Central memory CD4-positive, alpha-beta T cell (primary cell): ENCODE measurements at regions not wholly inside any gene's neighbourhood (a gene's known extent, or its start where the extent isn't known, plus 50 kb on each side); places are given as distances from the start of the nearest gene placed in this dataset.
"Not testable (repeated sequence)": the region's sequence is repeated elsewhere in the genome, so short reads cannot be mapped to it uniquely, and the experiment has no call there.

Experiments used
- DNase-seq: peaks from one replicate; pipeline ENCODE4 v3.0.0; 2022

DNA sequence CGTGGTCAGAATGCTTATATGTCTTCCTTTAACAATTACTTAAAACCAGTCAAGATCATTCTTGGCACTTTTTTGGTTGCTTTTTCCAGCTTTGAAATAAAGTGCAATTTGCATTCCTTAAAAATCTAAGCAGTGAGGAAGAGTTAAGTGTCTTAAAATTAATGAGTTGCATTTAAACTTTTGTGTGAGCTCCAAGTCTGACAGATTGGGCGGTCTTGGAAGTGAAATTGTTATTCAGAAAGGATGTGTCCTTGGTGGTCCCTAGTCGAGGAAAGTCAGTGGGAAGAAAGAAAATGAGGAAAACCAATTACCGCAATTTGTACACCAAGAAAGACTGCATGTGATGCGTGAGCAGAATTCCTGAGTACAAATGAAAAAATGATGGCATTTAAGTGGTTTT is 132.5 kb downstream of the HHIPL2 start:
- DNase-seq, result no peak

DNA sequence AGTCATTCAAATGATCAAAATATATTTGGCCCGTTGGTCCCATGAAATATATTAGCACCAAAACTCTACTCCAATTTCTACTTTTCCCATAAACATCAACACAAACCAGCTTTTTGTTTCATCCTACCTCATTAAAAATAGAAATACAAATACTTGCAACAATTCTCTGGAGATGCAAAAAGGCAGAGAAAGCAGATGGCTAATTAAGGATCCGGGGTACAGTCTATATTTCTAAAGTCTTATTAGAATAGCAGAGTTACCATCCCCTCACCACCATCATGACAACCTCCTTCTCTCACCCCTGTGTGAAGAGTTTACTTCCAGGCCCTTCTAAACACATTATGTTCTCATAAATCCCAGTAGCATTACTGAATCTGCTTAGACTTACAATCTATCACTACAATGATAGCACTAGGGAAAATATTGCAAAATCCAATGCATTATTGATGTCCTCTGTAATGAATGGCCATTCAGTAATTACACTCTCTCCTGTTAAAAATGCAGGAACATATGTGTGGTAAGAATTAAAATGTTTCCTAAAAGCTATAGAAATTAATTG is 133.8 kb downstream of the HHIPL2 start:
- no peak for DNase-seq

DNA sequence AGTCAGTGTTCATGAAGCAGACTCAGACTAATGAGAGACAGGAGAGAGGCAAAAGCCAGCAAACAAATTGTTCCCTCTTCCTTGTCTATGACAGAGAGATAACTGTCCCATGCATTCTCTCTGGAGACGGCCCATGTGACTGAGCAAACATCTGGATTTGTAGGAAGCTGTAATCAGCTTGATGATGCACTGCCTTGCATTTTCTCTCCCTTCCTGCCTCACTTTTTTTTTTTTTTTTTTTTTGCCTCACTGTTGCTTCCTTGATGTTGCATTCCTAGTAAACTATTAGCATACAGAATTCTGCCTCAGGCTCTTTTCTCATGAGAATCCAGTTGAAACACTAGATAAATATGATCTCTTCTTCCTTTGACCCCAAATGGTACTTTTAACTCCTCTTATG is 134.5 kb downstream of the HHIPL2 start:
- no peak for DNase-seq

DNA sequence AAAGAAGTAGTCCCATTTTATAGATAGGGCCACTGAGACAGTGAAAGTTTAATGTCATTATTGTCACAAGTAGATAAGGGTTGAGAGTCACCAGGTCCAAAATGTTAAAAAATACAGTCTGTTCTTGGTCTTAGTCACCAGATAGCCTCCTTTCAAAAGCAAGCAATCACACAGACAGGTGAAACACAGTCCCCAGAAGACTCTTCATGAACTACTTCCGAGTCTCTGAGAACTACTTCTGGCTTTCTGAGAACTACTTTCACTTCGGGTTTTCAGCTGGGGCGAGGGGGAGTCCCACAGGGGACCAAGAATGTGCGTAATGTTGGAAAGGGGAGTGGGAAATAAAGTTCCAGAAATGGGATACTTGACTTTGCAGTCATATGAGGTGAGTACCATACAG is 143.2 kb downstream of the HHIPL2 start:
- no peak for DNase-seq

DNA sequence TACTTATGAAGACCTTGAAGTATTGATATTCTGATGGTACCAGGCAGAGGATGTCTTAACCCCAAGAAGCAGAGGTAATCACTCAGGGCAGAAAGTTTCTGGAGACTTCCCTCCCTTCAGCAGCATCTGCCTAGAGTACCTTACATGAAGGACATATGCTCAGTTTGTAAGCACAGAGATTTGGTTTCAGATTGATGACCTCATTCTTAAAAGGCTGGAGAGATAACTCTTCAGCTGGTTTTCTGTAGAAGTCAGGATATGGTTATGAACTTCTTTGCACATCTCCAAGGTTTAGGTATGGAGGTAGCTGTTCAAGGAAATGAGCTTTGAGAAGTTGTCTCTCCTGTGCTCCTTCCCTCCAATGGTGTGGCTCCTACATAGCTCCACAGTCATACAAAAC is 148.7 kb downstream of the HHIPL2 start:
- DNase-seq, result no peak

DNA sequence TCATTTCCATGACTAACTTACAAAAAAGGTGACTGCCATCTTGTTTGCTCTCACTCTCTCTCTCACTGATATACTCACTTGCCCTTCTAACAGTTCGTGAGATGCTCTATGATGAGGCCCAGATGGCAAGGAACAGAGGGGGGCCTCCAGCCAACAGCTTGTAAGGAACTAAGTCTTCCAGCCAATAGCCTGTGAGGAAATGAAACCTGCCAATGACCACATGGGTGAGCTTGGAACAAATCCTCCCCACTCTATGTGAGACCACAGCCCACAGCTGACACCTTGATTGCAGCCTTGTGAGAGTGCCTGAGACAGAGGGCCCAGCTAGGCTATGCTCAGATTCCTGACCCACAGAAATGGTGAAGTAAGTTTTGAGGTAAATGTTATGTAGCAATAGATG is 153.7 kb downstream of the HHIPL2 start:
- DNase-seq, result no peak

DNA sequence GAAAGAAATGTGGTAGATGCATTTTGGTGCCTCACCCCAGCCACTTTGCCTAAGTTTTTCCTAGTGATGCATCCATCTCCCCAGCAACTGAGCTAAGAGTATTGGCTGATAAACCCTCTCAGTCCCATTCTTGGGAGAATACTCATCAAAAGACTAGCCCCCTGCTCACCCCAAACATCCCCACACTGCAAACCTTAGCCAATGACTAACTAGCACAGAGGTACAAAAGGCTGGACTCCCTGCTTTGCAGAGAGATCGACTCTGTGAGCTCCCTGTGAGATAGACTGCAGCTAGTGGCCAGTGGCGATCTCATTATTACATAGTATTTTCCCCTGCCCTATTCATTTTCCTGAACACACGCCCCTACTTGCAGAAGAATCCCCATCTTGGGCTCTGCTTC is 155.3 kb downstream of the HHIPL2 start:
- no peak for DNase-seq

DNA sequence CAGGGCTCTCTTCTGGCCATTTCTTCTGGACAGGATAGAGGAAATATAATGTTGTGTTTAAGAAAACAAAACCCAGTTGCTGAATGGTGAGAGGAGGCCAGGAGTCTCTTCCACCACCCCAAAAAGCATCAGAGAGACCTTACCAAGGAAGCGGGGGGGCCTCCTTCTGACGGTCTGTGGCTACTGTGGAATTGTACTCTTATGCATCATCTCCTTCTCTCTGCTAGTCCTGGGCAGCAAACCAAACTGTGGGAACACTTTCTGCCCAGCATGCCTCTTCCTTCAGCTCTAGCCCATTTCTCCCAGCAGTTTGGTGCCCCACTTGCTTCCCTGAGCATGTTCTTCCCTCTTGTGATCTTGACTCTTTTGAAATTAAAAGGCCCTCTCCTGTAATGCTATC is 157.7 kb downstream of the HHIPL2 start:
- no peak for DNase-seq

DNA sequence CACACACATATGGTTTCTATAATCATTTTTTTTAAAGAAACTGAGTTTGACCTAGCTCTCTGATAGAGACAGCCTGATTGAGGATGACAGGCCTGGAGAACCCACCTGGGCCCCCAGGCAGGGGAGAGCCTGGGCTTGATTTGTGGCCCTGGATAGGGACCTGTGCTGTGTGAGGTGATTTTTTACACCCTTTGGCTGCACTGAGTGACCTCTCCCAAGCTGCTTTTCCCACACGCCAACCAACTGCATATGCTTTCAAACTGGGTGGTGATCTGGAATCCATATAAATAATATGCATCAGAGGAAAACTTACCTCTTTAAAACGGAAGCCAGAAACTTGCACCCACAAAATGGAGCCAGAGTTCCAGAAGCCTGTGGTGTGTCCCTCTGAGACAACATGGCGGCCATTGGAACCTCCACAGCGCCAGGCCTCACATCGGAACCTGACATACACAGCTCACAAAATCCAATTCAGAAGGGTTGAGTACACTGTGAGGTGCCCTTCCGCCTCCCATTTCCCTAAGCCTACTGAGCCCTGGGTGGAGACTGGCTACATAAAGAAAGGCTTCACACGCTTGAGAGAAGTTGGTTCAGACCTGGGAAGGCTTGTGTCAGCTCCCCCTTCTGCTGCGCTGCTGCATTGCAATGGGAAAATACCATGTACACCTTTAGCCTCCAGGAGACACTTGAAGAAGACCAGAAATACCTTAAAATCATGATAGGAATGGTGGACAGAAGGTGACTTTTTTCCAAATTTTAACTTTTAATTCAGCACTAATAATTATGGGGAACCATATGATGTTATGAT is 160.7 kb downstream of the HHIPL2 start:
- DNase-seq, result no peak

DNA sequence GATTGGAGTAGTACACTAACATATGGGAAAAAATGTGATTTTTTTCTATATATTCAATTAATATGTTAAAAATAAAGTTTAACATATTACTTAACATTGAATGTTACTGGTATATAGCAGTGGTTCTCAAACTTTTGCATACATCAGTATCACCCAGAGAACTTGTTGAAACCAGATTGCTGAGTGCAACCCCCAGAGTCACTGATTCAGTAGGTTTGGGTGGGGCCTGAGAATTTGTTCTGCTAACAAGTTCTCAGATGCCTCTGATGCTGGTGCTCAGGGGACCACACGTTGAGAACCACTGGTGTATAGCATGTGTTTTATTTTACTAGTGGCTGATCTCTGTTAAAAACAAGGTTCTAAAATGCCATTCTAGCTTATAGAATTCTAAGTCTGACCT is 161.9 kb downstream of the HHIPL2 start:
- DNase-seq, result no peak

DNA sequence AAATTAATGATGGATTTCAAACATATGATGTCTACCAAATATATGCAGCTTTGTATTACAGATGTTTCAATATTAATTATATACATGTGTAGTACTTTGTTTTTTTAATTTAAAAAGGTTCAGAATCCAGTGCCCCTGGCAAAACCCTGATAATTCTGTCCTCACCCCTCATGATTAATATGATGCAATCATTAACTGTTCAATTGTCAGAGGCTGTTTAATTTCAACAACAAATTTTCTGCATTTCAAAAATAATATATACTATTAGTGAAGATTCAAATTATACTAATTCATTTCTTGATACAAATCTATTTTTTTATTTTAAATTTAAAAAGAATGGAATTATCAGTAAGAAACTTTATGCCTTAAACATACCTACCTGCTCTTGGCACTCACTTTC is 162.6 kb downstream of the HHIPL2 start:
- DNase-seq, result no peak

DNA sequence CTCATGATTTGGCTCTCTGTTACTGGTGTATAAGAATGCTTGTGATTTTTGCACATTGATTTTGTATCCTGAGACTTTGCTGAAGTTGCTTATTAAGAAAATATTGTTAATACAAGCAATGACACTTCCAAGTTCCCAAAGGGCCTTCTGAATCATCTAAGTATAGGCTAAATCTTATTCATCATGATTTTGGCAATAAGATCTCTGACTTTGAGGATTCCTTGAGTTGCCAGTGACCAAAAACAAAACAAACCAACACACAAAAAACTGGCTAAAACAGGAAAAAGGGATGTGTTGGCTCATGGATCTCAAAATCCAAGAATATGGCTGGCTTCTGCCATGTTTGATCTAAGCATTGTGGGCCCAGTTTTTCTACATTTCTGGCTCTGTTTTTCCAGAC is 163.4 kb downstream of the HHIPL2 start:
- DNase-seq, result no peak

DNA sequence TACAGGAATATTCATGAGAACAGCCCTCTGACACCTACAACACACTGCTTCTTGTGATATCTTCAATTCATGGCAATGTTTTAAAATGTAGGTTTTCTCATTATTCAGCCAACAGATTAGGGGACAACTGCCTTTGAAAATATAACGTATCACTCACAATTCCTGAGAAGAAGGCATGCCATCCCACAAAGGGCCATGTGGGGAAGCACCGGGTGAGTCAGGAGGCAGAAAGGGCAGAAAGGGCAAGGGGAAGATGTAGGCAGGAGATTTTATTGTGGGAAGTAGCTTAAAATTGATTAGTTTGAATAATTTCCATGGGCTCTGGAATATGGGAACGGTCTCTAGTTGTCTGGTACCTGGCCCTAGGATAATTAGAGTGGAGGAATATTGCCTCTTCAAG is 165.7 kb downstream of the HHIPL2 start:
- no peak for DNase-seq

DNA sequence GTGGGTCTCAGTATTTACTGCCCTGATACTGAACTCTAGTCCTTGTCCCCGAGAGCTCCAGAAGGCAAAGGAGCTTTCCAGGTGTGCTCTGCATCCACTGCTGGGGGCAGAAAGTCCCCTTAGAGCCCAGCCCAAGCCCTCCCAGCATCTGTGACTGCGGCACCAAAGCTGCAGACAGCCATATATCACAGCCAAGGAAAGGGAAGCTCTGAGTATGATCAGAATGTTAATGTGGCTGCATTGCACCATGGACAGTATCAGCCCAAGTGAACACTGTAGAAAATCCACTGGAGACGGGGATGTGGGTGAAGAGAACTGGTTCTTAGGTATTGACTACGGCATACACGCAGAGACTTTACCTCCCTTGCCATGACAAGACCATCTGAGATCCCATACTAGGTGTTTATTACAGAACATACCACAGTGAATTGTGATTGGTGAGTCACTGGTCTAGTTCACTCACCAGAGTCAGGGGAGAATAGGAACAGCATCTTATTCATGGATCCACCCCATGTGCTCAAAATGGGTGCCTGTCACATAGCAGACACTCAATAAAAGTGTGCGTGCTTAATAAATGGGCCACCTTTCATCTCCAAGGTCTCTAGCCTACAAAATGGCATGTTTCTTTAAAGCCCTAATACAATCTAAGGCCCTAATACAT is 170.3 kb downstream of the HHIPL2 start:
- DNase-seq, result no peak

DNA sequence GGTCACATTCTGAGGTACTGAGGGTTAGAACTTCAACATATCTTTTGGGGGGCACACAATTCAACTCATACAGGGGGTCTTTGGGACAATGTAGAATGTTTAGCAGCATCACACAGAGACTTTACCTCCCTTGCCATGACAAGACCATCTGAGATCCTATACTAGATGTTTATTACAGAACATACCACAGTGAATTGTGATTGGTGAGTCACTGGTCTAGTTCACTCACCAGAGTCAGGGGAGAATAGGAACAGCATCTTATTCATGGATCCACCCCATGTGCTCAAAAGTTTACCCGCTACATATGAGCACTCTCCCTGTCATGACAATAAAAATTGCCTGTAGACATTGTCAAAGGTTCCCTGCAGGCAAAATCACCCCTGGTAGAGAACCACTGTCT is 171.1 kb downstream of the HHIPL2 start:
- DNase-seq, result not testable (repeated sequence)

DNA sequence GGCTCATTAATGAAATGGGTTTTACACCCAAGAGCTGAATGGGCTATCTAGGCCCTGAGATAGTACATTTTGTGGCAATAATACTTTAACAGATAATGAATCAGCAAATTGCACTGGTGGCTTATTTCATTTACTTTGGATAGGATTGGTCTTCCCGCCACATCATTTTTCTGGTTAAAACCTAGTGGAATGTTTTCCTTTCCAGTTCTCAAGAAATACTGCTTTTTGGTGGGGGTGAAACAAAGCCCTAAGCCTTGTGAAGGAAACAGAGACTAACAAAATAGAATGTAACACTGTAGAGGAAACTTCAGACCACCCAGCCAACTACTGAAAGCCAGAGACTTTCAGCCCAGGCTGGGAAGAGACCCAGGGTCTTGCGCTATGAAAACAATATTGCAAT is 172.2 kb downstream of the HHIPL2 start:
- no peak for DNase-seq

DNA sequence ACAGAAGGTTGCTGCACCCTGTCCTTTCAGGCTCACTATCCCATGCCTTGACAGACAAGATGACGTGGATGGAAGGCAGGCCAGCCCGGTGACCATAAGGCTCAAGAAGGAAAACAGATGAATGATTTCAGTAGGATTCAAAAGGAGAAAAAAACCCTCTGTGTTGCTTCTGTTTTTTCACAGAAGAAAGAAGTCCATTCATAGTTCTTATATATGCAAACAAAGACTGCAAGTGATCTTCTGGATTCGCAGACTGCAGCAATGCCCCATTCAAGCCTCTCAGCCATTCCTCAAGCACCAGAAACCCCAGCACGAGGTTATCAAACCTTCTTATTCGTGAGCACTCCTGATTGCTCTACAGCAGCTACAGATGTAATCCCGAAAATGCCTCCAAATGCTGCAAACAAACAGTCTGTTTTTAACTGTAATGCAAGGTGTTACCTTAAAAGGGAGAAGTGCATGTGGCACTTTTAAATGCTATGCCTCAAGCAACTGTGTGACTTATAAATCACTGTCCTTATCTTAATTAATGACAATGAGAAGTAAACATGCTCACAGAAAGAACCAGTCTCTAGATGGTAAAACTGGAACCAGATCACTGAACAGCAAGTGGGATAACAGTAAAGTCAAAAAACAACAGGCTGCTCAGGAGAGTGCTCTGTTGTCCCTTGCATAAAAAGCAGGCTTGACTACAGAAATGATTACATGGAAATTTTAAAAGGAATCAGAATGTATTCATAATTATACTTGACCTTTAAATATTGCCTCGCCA is 173.9 kb downstream of the HHIPL2 start:
- DNase-seq, result no peak

DNA sequence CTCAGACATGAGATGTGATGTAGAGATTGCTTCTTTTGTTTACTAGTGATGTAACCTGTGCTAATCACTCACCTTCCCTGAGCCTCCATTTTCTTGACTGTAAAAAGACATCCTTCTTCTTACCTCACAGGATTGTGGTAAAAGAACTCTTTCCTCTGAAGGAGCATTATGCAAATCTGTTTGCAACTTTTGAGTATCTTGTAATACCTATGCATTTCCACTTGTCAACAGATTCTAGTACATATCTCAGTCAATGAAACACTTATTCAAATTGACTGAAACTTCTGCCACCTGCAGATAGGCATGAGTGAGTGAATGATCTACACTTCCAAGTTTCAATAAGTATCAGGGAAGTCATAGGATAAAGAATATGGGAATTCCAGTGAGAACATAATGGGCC is 174.7 kb downstream of the HHIPL2 start:
- no peak for DNase-seq

DNA sequence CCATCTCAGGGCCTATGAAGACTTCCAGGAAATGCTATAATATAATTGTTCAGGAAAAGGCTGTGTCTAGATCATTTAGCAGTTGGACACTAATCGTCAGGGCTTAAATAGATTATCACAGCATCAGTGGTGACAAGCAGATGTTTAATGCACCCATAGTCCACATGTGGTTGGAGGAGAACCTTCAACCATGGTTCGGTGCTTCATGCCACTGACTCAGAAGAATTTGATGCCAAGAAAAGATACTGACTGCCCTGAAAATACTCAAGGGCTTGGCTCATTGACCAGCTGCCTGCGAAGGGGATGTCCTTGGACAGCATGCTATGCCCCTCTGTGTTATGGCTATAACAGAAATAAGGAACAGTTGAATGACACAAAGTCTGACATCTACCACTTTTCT is 175.7 kb downstream of the HHIPL2 start:
- DNase-seq, result no peak

DNA sequence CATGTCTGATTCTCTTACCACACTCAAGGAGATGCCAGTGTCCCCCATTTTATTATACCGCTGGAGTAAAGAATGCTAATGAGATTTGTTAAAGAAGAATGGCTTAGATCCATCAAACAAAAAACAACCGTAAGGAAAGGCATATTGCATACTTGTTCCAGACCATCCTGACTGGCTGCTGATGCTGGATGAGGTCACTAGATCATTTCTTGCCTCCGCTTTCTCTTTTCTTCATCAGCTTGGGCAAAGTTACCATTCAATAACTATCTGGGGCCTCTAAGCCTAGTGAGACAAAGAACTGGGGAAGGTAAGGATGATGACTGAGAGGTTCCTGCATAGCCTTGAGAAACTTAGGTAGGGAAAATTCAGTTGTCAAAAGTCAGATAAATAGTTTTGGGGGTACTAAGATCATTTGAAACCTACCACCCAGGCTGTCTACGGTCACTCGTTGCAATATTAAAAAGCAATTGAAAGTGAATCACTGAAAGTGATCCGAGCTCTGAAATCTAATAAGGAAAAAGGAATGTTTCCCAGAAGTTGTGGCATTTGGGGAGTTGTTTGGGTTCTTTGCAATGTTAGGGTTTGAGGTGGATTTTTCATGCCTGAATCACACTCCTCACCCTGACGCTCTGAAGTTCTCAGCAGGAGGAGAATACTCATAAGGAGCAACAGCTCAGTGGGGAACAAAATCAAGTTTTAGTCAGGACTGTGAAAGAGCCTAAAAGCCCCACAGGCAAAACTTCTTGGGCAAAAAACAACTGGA is 176.8 kb downstream of the HHIPL2 start:
- no peak for DNase-seq

DNA sequence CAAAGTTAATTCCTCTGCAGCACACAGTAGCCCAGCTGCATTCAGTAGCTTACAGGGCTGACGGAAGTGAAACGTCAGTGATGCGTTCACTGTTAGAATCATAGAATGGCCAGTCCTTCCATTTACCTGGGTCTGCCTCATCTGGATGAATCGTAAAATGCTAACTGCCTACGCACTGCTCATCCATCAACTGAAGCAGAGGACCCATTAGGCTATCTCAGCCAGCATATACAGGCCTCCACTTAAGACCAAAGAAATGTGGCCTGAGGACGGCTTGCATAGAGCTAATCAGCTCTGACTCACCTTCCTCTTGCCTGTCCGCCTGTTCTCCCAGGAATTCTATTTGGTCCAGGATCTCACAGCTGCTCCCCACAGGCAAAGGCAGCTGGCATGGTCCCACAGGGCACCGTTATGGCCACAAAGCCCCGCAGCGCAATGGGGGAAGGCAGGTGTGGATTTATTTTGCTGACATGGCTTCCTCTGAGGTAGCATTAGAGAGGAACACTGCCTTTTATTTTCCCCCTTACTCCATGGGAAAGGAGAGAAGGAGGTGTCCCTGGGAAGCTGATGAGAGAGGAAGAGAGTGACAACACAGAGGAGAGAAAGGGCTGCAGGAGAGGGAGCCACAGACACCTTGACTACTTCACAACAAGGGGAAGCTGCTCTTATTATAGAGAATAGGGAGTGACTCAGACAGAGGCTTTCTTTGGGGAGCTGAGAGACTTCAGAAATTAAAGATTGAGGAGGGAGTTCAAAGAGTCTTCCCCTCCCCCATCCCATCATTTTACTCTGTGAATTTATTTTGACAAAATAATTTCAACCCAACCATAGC is 177.6 kb downstream of the HHIPL2 start:
- no peak for DNase-seq

DNA sequence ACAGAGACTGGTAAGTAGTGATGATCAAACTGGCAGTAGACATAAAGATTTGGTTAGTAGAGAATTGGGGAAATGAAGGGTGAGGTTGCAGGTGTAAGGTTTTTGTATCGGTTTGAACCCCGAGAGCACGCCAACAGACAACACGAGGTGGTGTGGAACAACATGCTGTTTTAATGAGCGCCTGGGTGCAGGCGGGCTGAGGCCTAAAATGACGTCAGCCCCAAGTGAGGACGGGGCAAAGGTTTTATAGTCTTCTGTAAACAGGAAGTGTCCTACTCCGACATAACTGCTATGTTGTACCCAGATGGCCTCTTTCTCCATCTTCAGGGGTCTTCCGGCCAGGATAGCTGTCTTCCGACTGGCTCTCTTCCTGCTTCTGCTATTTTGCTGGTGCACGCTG is 178.8 kb downstream of the HHIPL2 start:
- no peak for DNase-seq
